Gastroesophageal sphincter (tissue), 4 donors: ENCODE measurements at regions not wholly inside any gene's neighbourhood (a gene's known extent, or its start where the extent isn't known, plus 50 kb on each side); places are given as distances from the start of the nearest gene placed in this dataset.
"Not testable (repeated sequence)": the region's sequence is repeated elsewhere in the genome, so short reads cannot be mapped to it uniquely, and the experiment has no call there.

Source experiments
- ATAC-seq: fragments of 150-250 bp; one replicate; pipeline ENCODE4 v1.9.1; 2016; ENCODE audit warnings: mild to moderate bottlenecking, moderate library complexity
- H3K27ac ChIP-seq, 4 donors: fragments of 200-600 bp; sonication (generic) in 3 of 4; 1 replicate in 3 of 4; 2 replicates in 1 of 4; pipeline ENCODE4 v1.5.1; 2016 to 2019
- H3K27me3 ChIP-seq: fragments of 200-600 bp; sonication (generic); one replicate; pipeline ENCODE4 v1.5.1; 2019
- H3K36me3 ChIP-seq, 2 donors: fragments of 200-600 bp; sonication (generic); one replicate each; pipeline ENCODE4 v1.5.1; 2019; ENCODE audit warnings: control low read depth in 1 of 2
- H3K4me1 ChIP-seq, 3 donors: fragments of 200-600 bp; sonication (generic); 1 replicate in 2 of 3; 2 replicates in 1 of 3; pipeline ENCODE4 v1.5.1; 2016 to 2019; ENCODE audit warnings: control low read depth in 2 of 3
- H3K4me3 ChIP-seq, 2 donors: fragments of 200-600 bp; sonication (generic); one replicate each; pipeline ENCODE4 v1.5.1; 2019; ENCODE audit warnings: mild to moderate bottlenecking in 1 of 2, moderate library complexity in 1 of 2
- H3K9me3 ChIP-seq, 3 donors: fragments of 200-600 bp; sonication (generic); one replicate each; pipeline ENCODE4 v1.5.1; 2017 to 2019; ENCODE audit warnings: control low read depth in 2 of 3
- EP300 ChIP-seq: sonication (generic); formaldehyde crosslinking; IDR thresholded peaks from one replicate; pipeline ENCODE4 v1.6.1; 2017; ENCODE audit warnings: antibody characterized with exemption, mild to moderate bottlenecking
- POLR2A ChIP-seq, 2 donors: fragments of 450-650 bp; IDR thresholded peaks; one replicate each; pipeline ENCODE4 v1.6.1; 2017; ENCODE audit warnings: antibody characterized with exemption in 2 of 2, mild to moderate bottlenecking in 2 of 2, moderate library complexity in 1 of 2
- POLR2AphosphoS5 ChIP-seq: sonication (generic); formaldehyde crosslinking; IDR thresholded peaks from one replicate; pipeline ENCODE4 v1.6.1; 2017; ENCODE audit warnings: antibody characterized with exemption
- WGBS, 2 donors: methylation state at CpG; one replicate each; pipeline ENCODE4 v1.1.5; 2018; ENCODE audit warnings: low coverage in 1 of 2; 5-methylcytosine and 5-hydroxymethylcytosine counted together
- TF ChIP-seq, protein P1 (sequence below), 4 experiments: fragments of 200-600 bp in 2 of 4; fragments of 450-650 bp in 2 of 4; sonication (generic) in 1 of 4; IDR thresholded peaks; one replicate each; pipeline ENCODE4 v1.5.1; 2017 to 2019; ENCODE audit warnings: antibody characterized with exemption in 4 of 4, mild to moderate bottlenecking in 2 of 4, moderate library complexity in 2 of 4

DNA sequence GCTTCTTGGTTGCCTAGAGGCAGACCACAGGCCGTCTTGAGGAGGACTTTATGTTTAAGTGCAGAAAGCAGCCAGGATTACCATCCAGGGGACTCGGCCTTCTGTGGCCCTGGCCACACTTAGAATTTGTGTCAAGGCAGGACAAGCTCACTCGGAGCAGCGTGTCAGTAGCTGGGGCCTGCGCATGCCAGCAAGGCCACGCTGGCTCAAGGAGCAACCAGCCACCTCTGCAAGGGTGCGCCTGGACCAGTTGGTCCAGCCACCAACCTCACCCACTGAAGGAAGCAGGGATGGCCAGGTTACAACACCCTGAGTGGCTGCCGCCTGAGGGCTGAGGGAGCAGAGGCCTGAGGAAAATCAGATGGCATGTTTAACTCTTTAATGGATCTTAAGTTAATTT, 105.7 kb downstream of the CCDC74A start:
- not testable (repeated sequence) for H3K27ac ChIP-seq, H3K9me3 ChIP-seq, H3K4me1 ChIP-seq, H3K4me3 ChIP-seq, ATAC-seq, H3K27me3 ChIP-seq, H3K36me3 ChIP-seq
- WGBS, 2 donors = 94% methylated on average over 4 of the region's 8 CpGs; no CpG with 5 or more reads in 1 of the 2 donors

DNA sequence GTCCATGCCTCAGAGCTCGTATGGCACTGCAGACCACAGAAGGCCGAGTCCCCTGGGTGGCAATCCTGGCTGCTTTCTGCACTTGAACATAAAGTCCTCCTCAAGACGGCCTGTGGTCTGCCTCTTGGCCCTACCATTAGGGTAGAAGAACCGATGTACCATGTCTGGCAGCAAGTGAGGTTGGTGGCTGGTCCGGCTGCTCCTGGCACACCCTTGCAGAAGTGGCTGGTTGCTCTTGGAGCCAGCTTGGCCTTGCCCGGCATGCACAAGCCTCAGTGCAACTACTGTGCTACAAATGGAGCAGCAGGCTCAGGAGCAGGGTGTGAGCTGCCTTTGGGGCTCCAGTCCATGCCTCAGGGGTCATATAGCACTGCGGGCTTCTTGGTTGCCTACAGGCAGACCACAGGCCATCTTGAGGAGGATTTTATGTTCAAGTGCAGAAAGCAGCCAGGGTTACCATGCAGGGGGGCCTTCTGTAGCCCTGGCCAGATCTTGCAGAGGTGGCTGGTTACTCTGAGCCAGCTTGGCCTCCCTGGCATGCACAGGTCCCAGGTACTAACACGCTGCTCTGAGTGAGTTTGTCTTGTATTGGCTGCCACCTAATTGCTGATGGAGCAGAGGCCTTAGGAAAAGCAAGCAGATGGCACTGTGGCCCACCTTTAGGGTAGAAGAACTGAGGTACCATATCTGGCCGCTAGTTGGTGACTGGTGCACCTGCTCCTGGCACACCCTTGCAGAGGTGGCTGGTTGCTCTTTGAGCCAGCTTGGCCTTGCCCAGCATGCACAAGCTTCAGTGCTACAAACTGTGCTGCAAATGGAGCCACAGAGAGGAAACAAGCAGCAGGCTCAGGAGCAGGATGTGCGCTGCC, 106.4 kb downstream of the CCDC74A start:
- H3K36me3 ChIP-seq, ATAC-seq, H3K4me1 ChIP-seq, H3K27me3 ChIP-seq, H3K9me3 ChIP-seq, H3K27ac ChIP-seq, H3K4me3 ChIP-seq: not testable (repeated sequence)
- WGBS, 2 donors = no CpG with 5 or more reads among the region's 10 CpGs

DNA sequence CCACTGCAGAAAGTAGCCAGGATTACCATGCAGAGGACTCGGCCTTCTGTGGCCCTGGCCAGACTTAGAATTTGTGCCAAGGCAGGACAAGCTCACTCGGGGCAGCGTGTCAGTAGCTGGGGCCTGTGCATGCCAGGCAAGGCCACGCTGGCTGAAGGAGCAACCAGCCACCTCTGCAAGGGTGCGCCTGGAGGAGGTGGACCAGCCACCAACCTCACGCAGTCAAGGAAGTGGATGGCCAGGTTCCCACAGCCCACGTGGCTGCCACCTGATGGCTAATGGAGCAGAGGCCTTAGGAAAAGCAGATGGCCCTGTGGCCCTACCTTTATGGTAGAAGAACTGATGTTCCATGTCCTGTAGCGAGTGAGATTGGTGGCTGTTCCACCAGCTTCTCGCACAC, 107.9 kb downstream of the CCDC74A start:
- TF ChIP-seq POLR2AphosphoS5 (no peak), EP300 (no peak), POLR2A (IDR thresholded peaks at IDR 0.05) (no peak)
- TF ChIP-seq, protein P1, sequence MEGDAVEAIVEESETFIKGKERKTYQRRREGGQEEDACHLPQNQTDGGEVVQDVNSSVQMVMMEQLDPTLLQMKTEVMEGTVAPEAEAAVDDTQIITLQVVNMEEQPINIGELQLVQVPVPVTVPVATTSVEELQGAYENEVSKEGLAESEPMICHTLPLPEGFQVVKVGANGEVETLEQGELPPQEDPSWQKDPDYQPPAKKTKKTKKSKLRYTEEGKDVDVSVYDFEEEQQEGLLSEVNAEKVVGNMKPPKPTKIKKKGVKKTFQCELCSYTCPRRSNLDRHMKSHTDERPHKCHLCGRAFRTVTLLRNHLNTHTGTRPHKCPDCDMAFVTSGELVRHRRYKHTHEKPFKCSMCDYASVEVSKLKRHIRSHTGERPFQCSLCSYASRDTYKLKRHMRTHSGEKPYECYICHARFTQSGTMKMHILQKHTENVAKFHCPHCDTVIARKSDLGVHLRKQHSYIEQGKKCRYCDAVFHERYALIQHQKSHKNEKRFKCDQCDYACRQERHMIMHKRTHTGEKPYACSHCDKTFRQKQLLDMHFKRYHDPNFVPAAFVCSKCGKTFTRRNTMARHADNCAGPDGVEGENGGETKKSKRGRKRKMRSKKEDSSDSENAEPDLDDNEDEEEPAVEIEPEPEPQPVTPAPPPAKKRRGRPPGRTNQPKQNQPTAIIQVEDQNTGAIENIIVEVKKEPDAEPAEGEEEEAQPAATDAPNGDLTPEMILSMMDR (IDR thresholded peaks at IDR 0.05) = no peak
- Histone ChIP-seq H3K4me1 (no peaks in the 10 kb centered on the region), H3K27ac (no peak overlapping the region), H3K27me3 (no peaks in the 10 kb centered on the region), H3K9me3 (no peaks in the 10 kb centered on the region), H3K4me3 (no peak overlapping the region), H3K36me3 (no peaks in the 10 kb centered on the region)
- 70 to 100% methylated on average over 1 to 2 of the region's 9 CpGs for WGBS, 2 donors
- no peak for ATAC-seq

DNA sequence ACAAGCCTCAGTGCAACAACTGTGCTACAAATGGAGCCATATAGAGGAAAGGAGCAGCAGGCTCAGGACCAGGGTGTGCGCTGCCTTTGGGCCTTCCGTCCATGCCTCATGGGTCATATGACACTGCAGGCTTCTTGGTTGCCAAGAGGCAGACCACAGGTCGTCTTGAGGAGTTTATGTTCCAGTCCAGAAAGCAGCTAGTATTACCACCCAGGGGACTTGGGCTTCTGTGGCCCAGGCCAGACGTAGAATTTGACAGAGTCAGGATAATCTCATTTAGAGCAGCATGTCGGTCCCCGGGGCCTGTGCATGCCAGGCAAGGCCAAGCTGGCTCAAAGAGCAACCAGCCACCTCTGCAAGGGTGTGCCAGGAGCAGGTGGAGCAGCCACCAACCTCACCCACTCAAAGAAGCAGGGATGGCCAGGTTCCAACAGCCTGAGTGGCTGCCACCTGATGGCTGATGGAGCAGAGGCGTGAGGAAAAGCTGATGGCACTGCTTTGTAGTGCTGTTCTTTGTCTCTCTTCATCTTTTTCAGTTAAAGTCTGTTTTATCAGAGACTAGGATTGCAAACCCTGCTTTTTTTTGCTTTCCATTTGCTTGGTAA, 109.1 kb downstream of the CCDC74A start:
- not testable (repeated sequence) for H3K27me3 ChIP-seq, H3K4me3 ChIP-seq, H3K36me3 ChIP-seq, H3K27ac ChIP-seq, ATAC-seq, H3K9me3 ChIP-seq, H3K4me1 ChIP-seq
- WGBS, 2 donors = 100% methylated on average over 1 of the region's 7 CpGs

DNA sequence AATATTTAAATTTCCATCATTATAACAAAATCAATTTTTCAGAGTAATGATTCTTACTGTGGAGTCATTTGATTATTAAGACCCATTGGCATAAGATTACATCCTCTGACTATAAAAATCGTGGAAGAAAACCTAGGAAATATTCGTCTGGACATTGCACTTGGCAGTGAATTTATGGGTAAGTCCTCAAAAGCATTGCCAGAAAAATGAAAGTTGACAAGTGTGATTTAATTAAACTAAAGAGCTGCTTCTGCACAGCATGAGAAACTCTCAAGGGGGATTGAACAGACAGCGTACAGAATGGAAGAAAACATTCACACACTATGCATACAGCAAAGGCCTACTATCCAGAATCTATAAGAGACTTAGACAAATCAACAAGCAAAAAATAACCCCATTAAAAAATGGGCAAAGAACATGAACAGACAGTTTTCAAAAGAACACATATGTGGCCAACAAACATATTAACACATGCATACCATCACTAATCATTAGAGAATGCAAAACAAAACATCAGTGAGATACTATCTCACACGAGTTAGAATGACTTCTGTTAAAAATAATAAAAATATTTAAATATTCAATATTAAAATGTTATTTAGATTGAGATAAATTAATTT, 111.4 kb downstream of the CCDC74A start:
- not testable (repeated sequence) for H3K27ac ChIP-seq, H3K27me3 ChIP-seq, H3K4me1 ChIP-seq, H3K9me3 ChIP-seq, ATAC-seq, H3K36me3 ChIP-seq, H3K4me3 ChIP-seq
- whole genome bisulfite sequencing, 2 donors = 61 to 71% methylated on average over 4 of the region's 4 CpGs

DNA sequence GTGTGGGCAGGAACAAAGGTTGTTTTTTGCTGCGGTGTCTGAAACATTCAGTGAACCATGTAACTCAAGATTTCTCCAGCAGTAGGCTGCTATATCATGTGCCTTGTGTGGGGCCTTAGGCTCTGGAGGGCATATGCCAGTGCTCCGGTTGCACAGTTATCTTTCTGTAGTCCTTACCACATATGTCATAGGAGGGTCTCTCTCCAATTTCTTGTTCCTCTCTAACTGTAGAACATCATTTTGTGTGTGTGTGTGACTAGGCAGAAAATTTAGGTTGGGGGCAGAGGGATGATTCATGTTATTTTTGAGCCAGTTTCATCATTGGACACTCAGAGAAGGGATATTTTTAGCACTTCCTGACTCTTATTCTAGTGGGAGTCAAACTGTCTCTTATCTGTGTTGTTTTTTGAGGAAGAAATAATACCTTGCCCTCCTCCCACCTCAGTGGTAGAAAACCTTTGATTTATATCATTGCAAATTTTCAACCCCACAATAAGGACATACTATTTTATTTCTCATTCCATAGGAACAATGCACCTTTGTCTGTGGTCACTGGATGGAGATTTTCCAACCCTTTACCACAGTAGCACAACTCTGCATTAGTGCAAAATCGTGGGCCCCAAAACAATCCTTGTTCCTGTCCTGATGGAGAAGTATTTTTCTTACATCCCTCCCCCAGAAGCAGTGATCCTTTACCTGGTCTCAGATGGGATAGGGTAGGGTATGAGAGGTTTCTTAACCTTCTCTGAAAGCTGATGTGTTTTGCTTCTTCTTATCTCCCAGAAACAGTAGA, 113.9 kb downstream of the CCDC74A start:
- 68 to 70% methylated on average over 2 to 3 of the region's 3 CpGs for WGBS, 2 donors
- H3K9me3 ChIP-seq = no peaks in the 10 kb centered on the region
- no peak overlapping the region for H3K4me3 ChIP-seq
- no peaks in the 10 kb centered on the region for H3K36me3 ChIP-seq
- peaks cover 18% of the 10 kb centered on the region for H3K27me3 ChIP-seq
- no peaks in the 10 kb centered on the region for H3K4me1 ChIP-seq
- H3K27ac ChIP-seq = no peak overlapping the region
- ATAC-seq = no peak
- TF ChIP-seq POLR2A (IDR thresholded peaks at IDR 0.05) = no peak
- TF ChIP-seq POLR2AphosphoS5 = no peak
- TF ChIP-seq EP300 = no peak

DNA sequence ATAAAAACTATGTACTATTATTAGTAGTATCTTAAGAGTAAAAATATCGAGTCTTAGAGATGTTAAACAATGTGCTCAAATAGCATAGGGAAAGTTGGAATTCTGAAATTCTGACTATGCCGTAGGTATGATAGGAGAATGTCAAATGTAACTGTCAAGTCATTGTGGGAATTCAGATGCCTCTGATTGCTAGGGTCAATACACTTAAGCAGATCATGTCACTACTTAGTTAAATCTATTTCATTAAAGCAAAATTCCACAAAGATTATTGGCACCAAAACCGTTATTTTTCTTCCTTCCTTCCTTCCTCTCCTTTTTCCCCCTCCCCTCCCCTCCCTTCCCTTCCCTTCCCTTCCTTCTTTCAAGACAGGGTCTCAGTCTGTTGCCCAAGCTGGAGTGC, 115.5 kb downstream of the CCDC74A start:
- not testable (repeated sequence) for H3K4me1 ChIP-seq, H3K4me3 ChIP-seq, H3K27ac ChIP-seq, ATAC-seq, H3K36me3 ChIP-seq, H3K9me3 ChIP-seq
- peaks cover 29% of the 10 kb centered on the region for H3K27me3 ChIP-seq
- 57 to 76% methylated on average over 3 of the region's 3 CpGs for WGBS, 2 donors
